ENCODE measurements at regions not wholly inside any gene's neighbourhood (a gene's known extent, or its start where the extent isn't known, plus 50 kb on each side); places are given as distances from the start of the nearest gene placed in this dataset.
A peak's percentile ranks its signal among the peaks of the same experiment; 100 is the strongest.

GRCh38 chr5:28190011-28190410 lies 1151.6 kb upstream of the CDH9 start:
- H3K79me2 ChIP-seq (ENCODE audit: control insufficient read depth, insufficient read depth, low read length, poor library complexity), result no peaks in the 10 kb centered on the region
- H2BK12ac ChIP-seq (ENCODE audit: low read length), result no peak overlapping the region
- no peak overlapping the region for H2BK5ac ChIP-seq (ENCODE audit: low read depth, low read length, poor library complexity)
- H3K4me2 ChIP-seq (ENCODE audit: low read length), result no peak overlapping the region
- no peaks in the 10 kb centered on the region for H3K9me3 ChIP-seq (ENCODE audit: insufficient read depth, low read depth, low read length)
- no peak overlapping the region for H3K14ac ChIP-seq (ENCODE audit: low read length)
- H3K27me3 ChIP-seq (ENCODE audit: insufficient read depth, low read length), result no peaks in the 10 kb centered on the region
- H3K18ac ChIP-seq (ENCODE audit: low read length), result no peak overlapping the region
- H3K4ac ChIP-seq (ENCODE audit: low read depth, low read length), result no peak overlapping the region
- H4K91ac ChIP-seq (ENCODE audit: low read depth, low read length), result no peak overlapping the region
- H2BK120ac ChIP-seq (ENCODE audit: insufficient read depth, low read length, poor library complexity), result no peak overlapping the region
- DNase-seq, result peak; percentile 4 to 70
- H3K27ac ChIP-seq (ENCODE audit: low read depth, low read length), result no peak overlapping the region
- no peaks in the 10 kb centered on the region for H3K79me1 ChIP-seq (ENCODE audit: low read length)
- no peaks in the 10 kb centered on the region for H3K4me1 ChIP-seq (ENCODE audit: control insufficient read depth in 1 of 2, insufficient read depth in 2 of 2, low read length in 2 of 2)
- no peak overlapping the region for H3K23ac ChIP-seq (ENCODE audit: low read length)
- H3K4me3 ChIP-seq (ENCODE audit: low read depth, low read length), result no peak overlapping the region
- no peak overlapping the region for H2AK5ac ChIP-seq (ENCODE audit: low read length)
- H2AFZ ChIP-seq (ENCODE audit: insufficient read depth, low read length, poor library complexity), result no peak overlapping the region
- WGBS (ENCODE audit: extremely low coverage, insufficient coverage, insufficient read length), result no CpG with 5 or more reads among the region's 2 CpGs
- no peaks in the 10 kb centered on the region for H3K36me3 ChIP-seq (ENCODE audit: control insufficient read depth in 1 of 2, insufficient read depth in 2 of 2, low read length in 2 of 2)
- no peak overlapping the region for H4K12ac ChIP-seq (ENCODE audit: low read depth, low read length)
- no peak overlapping the region for H3K9ac ChIP-seq (ENCODE audit: low read length)
- H4K8ac ChIP-seq (ENCODE audit: low read depth, low read length), result no peak overlapping the region

DNA sequence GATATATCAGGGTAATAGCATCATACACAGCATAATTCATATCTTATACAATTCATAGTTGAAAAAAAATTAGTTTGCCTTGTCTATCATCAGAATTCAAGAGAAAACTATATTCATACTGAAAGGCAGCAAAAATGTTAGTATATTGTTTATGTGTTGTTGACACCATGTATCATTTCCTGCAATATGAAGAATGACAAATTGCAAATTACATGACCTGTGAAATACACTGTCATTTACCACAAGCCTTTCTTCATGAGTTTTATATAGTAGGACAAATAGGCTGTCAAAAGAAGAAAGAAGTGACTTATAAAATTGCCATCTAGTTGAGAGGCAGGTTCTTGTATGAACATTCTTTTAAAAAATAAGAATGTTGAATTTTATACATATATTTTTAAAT lies 1136.3 kb upstream of the CDH9 start:
- Histone ChIP-seq H3K79me2 (ENCODE audit: control insufficient read depth, insufficient read depth, low read length, poor library complexity) (no peaks in the 10 kb centered on the region), H3K4me1 (ENCODE audit: control insufficient read depth in 1 of 2, insufficient read depth in 2 of 2, low read length in 2 of 2) (no peaks in the 10 kb centered on the region), H3K4me3 (ENCODE audit: low read depth, low read length) (no peak overlapping the region), H3K4ac (ENCODE audit: low read depth, low read length) (no peak overlapping the region), H2BK12ac (ENCODE audit: low read length) (no peak overlapping the region), H3K14ac (ENCODE audit: low read length) (no peak overlapping the region), H3K4me2 (ENCODE audit: low read length) (no peak overlapping the region), H2AFZ (ENCODE audit: insufficient read depth, low read length, poor library complexity) (no peak overlapping the region), H4K91ac (ENCODE audit: low read depth, low read length) (no peak overlapping the region), H2BK120ac (ENCODE audit: insufficient read depth, low read length, poor library complexity) (no peak overlapping the region), H3K9me3 (ENCODE audit: insufficient read depth, low read depth, low read length) (no peaks in the 10 kb centered on the region), H2AK5ac (ENCODE audit: low read length) (no peak overlapping the region), H3K36me3 (ENCODE audit: control insufficient read depth in 1 of 2, insufficient read depth in 2 of 2, low read length in 2 of 2) (no peaks in the 10 kb centered on the region), H3K9ac (ENCODE audit: low read length) (no peak overlapping the region), H3K79me1 (ENCODE audit: low read length) (no peaks in the 10 kb centered on the region), H3K27me3 (ENCODE audit: insufficient read depth, low read length) (no peaks in the 10 kb centered on the region), H2BK5ac (ENCODE audit: low read depth, low read length, poor library complexity) (no peak overlapping the region), H3K27ac (ENCODE audit: low read depth, low read length) (no peak overlapping the region), H3K18ac (ENCODE audit: low read length) (no peak overlapping the region), H4K12ac (ENCODE audit: low read depth, low read length) (no peak overlapping the region), H3K23ac (ENCODE audit: low read length) (no peak overlapping the region), H4K8ac (ENCODE audit: low read depth, low read length) (no peak overlapping the region)
- no peak for DNase-seq

- Histone ChIP-seq H3K4me2 (ENCODE audit: low read length) (no peak overlapping the region), H2AK5ac (ENCODE audit: low read length) (no peak overlapping the region), H3K4me3 (ENCODE audit: low read depth, low read length) (no peak overlapping the region), H3K79me2 (ENCODE audit: control insufficient read depth, insufficient read depth, low read length, poor library complexity) (no peaks in the 10 kb centered on the region), H4K12ac (ENCODE audit: low read depth, low read length) (no peak overlapping the region), H3K9me3 (ENCODE audit: insufficient read depth, low read depth, low read length) (no peaks in the 10 kb centered on the region), H3K27me3 (ENCODE audit: insufficient read depth, low read length) (no peaks in the 10 kb centered on the region), H3K9ac (ENCODE audit: low read length) (no peak overlapping the region), H2AFZ (ENCODE audit: insufficient read depth, low read length, poor library complexity) (no peak overlapping the region), H4K91ac (ENCODE audit: low read depth, low read length) (no peak overlapping the region), H3K23ac (ENCODE audit: low read length) (no peak overlapping the region), H3K79me1 (ENCODE audit: low read length) (no peaks in the 10 kb centered on the region), H2BK12ac (ENCODE audit: low read length) (no peak overlapping the region), H4K8ac (ENCODE audit: low read depth, low read length) (no peak overlapping the region), H3K27ac (ENCODE audit: low read depth, low read length) (no peak overlapping the region), H3K14ac (ENCODE audit: low read length) (no peak overlapping the region), H2BK5ac (ENCODE audit: low read depth, low read length, poor library complexity) (no peak overlapping the region), H3K18ac (ENCODE audit: low read length) (no peak overlapping the region), H2BK120ac (ENCODE audit: insufficient read depth, low read length, poor library complexity) (no peak overlapping the region), H3K4me1 (ENCODE audit: control insufficient read depth in 1 of 2, insufficient read depth in 2 of 2, low read length in 2 of 2) (peaks cover 0 to 2% of the 10 kb centered on the region in 2 experiments), H3K4ac (ENCODE audit: low read depth, low read length) (no peak overlapping the region), H3K36me3 (ENCODE audit: control insufficient read depth in 1 of 2, insufficient read depth in 2 of 2, low read length in 2 of 2) (no peaks in the 10 kb centered on the region)
- no CpG with 5 or more reads among the region's 5 CpGs for whole genome bisulfite sequencing (ENCODE audit: extremely low coverage, insufficient coverage, insufficient read length)
- peak in 1 of 2 donors; percentile 31 for DNase-seq
These were observed 1126.7 kb upstream of the CDH9 start for GRCh38 chr5:28165096-28165495.

DNA sequence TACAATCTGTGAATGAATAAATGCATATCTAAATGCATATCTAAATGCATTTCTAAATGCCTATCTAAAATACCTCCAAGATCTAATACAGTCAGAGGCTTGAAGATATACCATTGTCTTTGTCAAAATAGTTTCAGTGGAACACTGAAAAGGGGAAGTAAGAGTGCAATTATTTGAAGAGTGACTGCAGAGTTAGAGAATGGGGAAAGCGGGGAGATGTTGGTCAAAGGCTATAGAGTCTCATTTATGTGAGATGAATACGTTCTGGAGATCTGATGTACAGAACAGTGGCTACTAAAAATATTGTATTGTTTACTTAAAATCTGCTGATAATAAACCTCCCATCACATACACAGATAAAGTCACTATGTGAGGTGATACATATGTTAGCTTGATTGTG lies 1126.2 kb upstream of the CDH9 start:
- Histone ChIP-seq H3K79me2 (ENCODE audit: control insufficient read depth, insufficient read depth, low read length, poor library complexity) (no peaks in the 10 kb centered on the region), H3K18ac (ENCODE audit: low read length) (no peak overlapping the region), H4K8ac (ENCODE audit: low read depth, low read length) (no peak overlapping the region), H3K36me3 (ENCODE audit: control insufficient read depth in 1 of 2, insufficient read depth in 2 of 2, low read length in 2 of 2) (no peaks in the 10 kb centered on the region), H3K14ac (ENCODE audit: low read length) (no peak overlapping the region), H3K27me3 (ENCODE audit: insufficient read depth, low read length) (no peaks in the 10 kb centered on the region), H3K4ac (ENCODE audit: low read depth, low read length) (no peak overlapping the region), H2AK5ac (ENCODE audit: low read length) (no peak overlapping the region), H4K91ac (ENCODE audit: low read depth, low read length) (no peak overlapping the region), H3K4me2 (ENCODE audit: low read length) (no peak overlapping the region), H2BK12ac (ENCODE audit: low read length) (no peak overlapping the region), H4K12ac (ENCODE audit: low read depth, low read length) (no peak overlapping the region), H3K79me1 (ENCODE audit: low read length) (no peaks in the 10 kb centered on the region), H3K9me3 (ENCODE audit: insufficient read depth, low read depth, low read length) (no peaks in the 10 kb centered on the region), H3K4me3 (ENCODE audit: low read depth, low read length) (no peak overlapping the region), H3K4me1 (ENCODE audit: control insufficient read depth in 1 of 2, insufficient read depth in 2 of 2, low read length in 2 of 2) (peaks cover 0 to 2% of the 10 kb centered on the region in 2 experiments), H3K23ac (ENCODE audit: low read length) (no peak overlapping the region), H2BK5ac (ENCODE audit: low read depth, low read length, poor library complexity) (no peak overlapping the region), H3K9ac (ENCODE audit: low read length) (no peak overlapping the region), H2BK120ac (ENCODE audit: insufficient read depth, low read length, poor library complexity) (no peak overlapping the region), H3K27ac (ENCODE audit: low read depth, low read length) (no peak overlapping the region), H2AFZ (ENCODE audit: insufficient read depth, low read length, poor library complexity) (no peak overlapping the region)
- DNase-seq, result no peak
- no CpG with 5 or more reads among the region's 2 CpGs for WGBS (ENCODE audit: extremely low coverage, insufficient coverage, insufficient read length)
